GM12878 (cell line): ENCODE measurements at regions not wholly inside any gene's neighbourhood (a gene's known extent, or its start where the extent isn't known, plus 50 kb on each side); places are given as distances from the start of the nearest gene placed in this dataset.

Source experiments
- ATAC-seq: fragments of 200-7000 bp; cut with Tn5 transposase; 3 replicates; pipeline ENCODE4 v1.9.1; 2020; ENCODE audit warnings: mild to moderate bottlenecking, moderate library complexity
- BruUV-seq: library from RNA; stranded (reverse); fragments of 400-500 nt; replicated peaks from 2 replicates; lab custom pipeline; 2021; lab: Mats Ljungman, UMichigan
- CTCF ChIA-PET: fragments of 300-600 bp; sonication (Branson Sonifier 250); formaldehyde crosslinking; extraction: SDS; loops from one replicate; lab custom pipeline; 2021; ENCODE audit warnings: inconsistent platforms; lab: Yijun Ruan, JAX
- POLR2A ChIA-PET: fragments of 350-600 bp; formaldehyde crosslinking; extraction: SDS; loops from one replicate; lab custom pipeline; 2021; ENCODE audit warnings: inconsistent platforms; lab: Charles Lee
- RAD21 ChIA-PET: fragments of 300-600 bp; sonication (Branson Sonifier 250); formaldehyde crosslinking; loops from one replicate; lab custom pipeline; 2023; ENCODE audit warnings: antibody characterized with exemption; ENCODE audit not compliant: unreplicated experiment; lab: Charles Lee
- SMC1A ChIA-PET: fragments of 300-600 bp; sonication (Branson Sonifier 250); formaldehyde crosslinking; loops from one replicate; lab custom pipeline; 2023; ENCODE audit not compliant: unreplicated experiment, uncharacterized antibody; lab: Charles Lee
- DNase-seq: peaks from one replicate; pipeline ENCODE4 v3.0.0-alpha.2; 2011; ENCODE audit warnings: low read depth, low spot score
- FAIRE-seq: peaks from 3 replicates; lab custom pipeline; 2011; peaks lifted over from hg19 to GRCh38; lab: Jason Lieb, UNC
- H2AFZ ChIP-seq: 2 replicates; pipeline ENCODE4 v1.6.0; 2011; ENCODE audit warnings: low read depth, low read length, control low read depth; ENCODE audit not compliant: control insufficient read depth
- H3K27ac ChIP-seq: 2 replicates; pipeline ENCODE4 v1.5.1; 2011; ENCODE audit warnings: control low read depth; ENCODE audit not compliant: control insufficient read depth, insufficient read depth
- H3K27me3 ChIP-seq, 2 experiments: replicated peaks in 1 of 2; 2 replicates each; pipeline versions ENCODE4 v1.6.0 to v1.6.1; 2011; ENCODE audit warnings: low read length in 1 of 2; ENCODE audit not compliant: control insufficient read depth in 2 of 2, insufficient read depth in 2 of 2
- H3K36me3 ChIP-seq, 2 experiments: 2 replicates each; pipeline ENCODE4 v1.5.1; 2011; ENCODE audit warnings: low read length in 1 of 2; ENCODE audit not compliant: control insufficient read depth in 2 of 2, insufficient read depth in 2 of 2
- H3K4me1 ChIP-seq: 2 replicates; pipeline ENCODE4 v1.6.1; 2011; ENCODE audit warnings: mild to moderate bottlenecking, low read length, moderate library complexity, mixed read lengths; ENCODE audit not compliant: control insufficient read depth, insufficient read depth
- H3K4me2 ChIP-seq: 2 replicates; pipeline ENCODE4 v1.6.0; 2011; ENCODE audit warnings: control low read depth; ENCODE audit not compliant: control insufficient read depth, insufficient read depth
- H3K4me3 ChIP-seq: fragments of 200-600 bp; sonication (generic); 2 replicates; pipeline ENCODE4 v1.5.1; 2016
- H3K79me2 ChIP-seq: 2 replicates; pipeline ENCODE4 v1.6.0; 2011; ENCODE audit warnings: low read length; ENCODE audit not compliant: control insufficient read depth, insufficient read depth
- H3K9ac ChIP-seq: 2 replicates; pipeline ENCODE4 v1.8.0; 2011; ENCODE audit warnings: low read length, control low read depth, mixed read lengths; ENCODE audit not compliant: control insufficient read depth, insufficient read depth
- H3K9me3 ChIP-seq: replicated peaks from 3 replicates; pipeline ENCODE4 v1.5.1; 2011; ENCODE audit warnings: mild to moderate bottlenecking, low read length; ENCODE audit not compliant: control insufficient read depth, insufficient read depth
- H4K20me1 ChIP-seq: 2 replicates; pipeline ENCODE4 v1.6.0; 2011; ENCODE audit not compliant: control insufficient read depth, insufficient read depth
- CBFB ChIP-seq: IDR thresholded peaks from 2 replicates; pipeline ENCODE4 v1.6.1; 2016; ENCODE audit warnings: antibody characterized with exemption, low read depth
- CBX3 ChIP-seq: fragments of 200-600 bp; sonication (generic); IDR thresholded peaks from 2 replicates; pipeline ENCODE4 v1.6.1; 2016; ENCODE audit warnings: low read depth, borderline replicate concordance
- EGR1 ChIP-seq, 2 experiments: IDR thresholded peaks; 1 replicate in 1 of 2; 2 replicates in 1 of 2; pipeline ENCODE4 v1.6.1; 2011 to 2012; ENCODE audit warnings: low read depth in 2 of 2, low read length in 2 of 2, borderline replicate concordance in 1 of 2, mild to moderate bottlenecking in 1 of 2, moderate library complexity in 1 of 2
- EZH2 ChIP-seq: IDR thresholded peaks from 2 replicates; pipeline ENCODE4 v1.6.1; 2012; ENCODE audit warnings: low read depth, mild to moderate bottlenecking, control low read depth, inconsistent platforms, low read length, borderline replicate concordance; ENCODE audit not compliant: control insufficient read depth
- GATAD2B ChIP-seq: fragments of 450-650 bp; conservative IDR thresholded peaks from 2 replicates; pipeline ENCODE4 v1.6.1; 2017; ENCODE audit warnings: low read depth, mild to moderate bottlenecking, moderate library complexity
- HDGF ChIP-seq: fragments of 450-650 bp; IDR thresholded peaks from 2 replicates; pipeline ENCODE4 v1.6.1; 2016; ENCODE audit warnings: antibody characterized with exemption
- JUND ChIP-seq: IDR thresholded peaks from 2 replicates; pipeline ENCODE4 v1.6.1; 2012; ENCODE audit warnings: low read depth, mild to moderate bottlenecking, low read length, improper control_type of control experiment, moderate library complexity
- MEF2B ChIP-seq: fragments of 450-650 bp; IDR thresholded peaks from 2 replicates; pipeline ENCODE4 v1.6.1; 2018; ENCODE audit warnings: mild to moderate bottlenecking, moderate library complexity; ENCODE audit not compliant: partially characterized antibody, poor library complexity, severe bottlenecking
- POLR2AphosphoS5 ChIP-seq: IDR thresholded peaks from 2 replicates; pipeline ENCODE4 v1.6.1; 2011; ENCODE audit warnings: mild to moderate bottlenecking, low read length, inconsistent platforms
- RCOR1 ChIP-seq: conservative IDR thresholded peaks from 2 replicates; pipeline ENCODE4 v1.6.1; 2012; ENCODE audit warnings: low read depth, low read length, improper control_type of control experiment
- SMARCA5 ChIP-seq: fragments of 450-650 bp; IDR thresholded peaks from 2 replicates; pipeline ENCODE4 v1.6.1; 2017; ENCODE audit warnings: mild to moderate bottlenecking
- TARDBP ChIP-seq: IDR thresholded peaks from 2 replicates; pipeline ENCODE4 v1.6.1; 2016; ENCODE audit warnings: borderline replicate concordance
- TBL1XR1 ChIP-seq: IDR thresholded peaks from 2 replicates; pipeline ENCODE4 v1.6.1; 2012; ENCODE audit warnings: low read depth, low read length, improper control_type of control experiment
- ZBED1 ChIP-seq: IDR thresholded peaks from 2 replicates; pipeline ENCODE4 v1.6.1; 2016; ENCODE audit warnings: borderline replicate concordance
- ZNF207 ChIP-seq: fragments of 450-650 bp; IDR thresholded peaks from 2 replicates; pipeline ENCODE4 v1.6.1; 2014; ENCODE audit warnings: antibody characterized with exemption, mild to moderate bottlenecking, borderline replicate concordance
- WGBS: methylation state at CpG from one replicate; pipeline ENCODE4 v1.1.6; 2016; ENCODE audit warnings: low lambda C conversion rate; ENCODE audit not compliant: insufficient replicate concordance, insufficient coverage; ENCODE audit errors: missing lambda C conversion rate; 5-methylcytosine and 5-hydroxymethylcytosine counted together
- in situ Hi-C: fragments of 300-500 bp; cut with MboI; formaldehyde crosslinking; loops from 9 replicates; pipeline ENCODE4 v1.14.3; 2018; ENCODE audit warnings: mixed read lengths
- intact Hi-C: fragments of 100-400 bp; cut with micrococcal nuclease; formaldehyde crosslinking; loops from one replicate; pipeline ENCODE4 v1.14.2; 2022; ENCODE audit not compliant: unreplicated experiment
- TF ChIP-seq, protein P1 (sequence below): fragments of 450-650 bp; formaldehyde crosslinking; IDR thresholded peaks from 2 replicates; pipeline ENCODE4 v1.4.0; 2020; ENCODE audit warnings: mild to moderate bottlenecking, moderate library complexity
- TF ChIP-seq, protein P2 (sequence below): IDR thresholded peaks from 2 replicates; pipeline ENCODE4 v1.6.1; 2012; ENCODE audit warnings: low read depth, low read length, improper control_type of control experiment

DNA sequence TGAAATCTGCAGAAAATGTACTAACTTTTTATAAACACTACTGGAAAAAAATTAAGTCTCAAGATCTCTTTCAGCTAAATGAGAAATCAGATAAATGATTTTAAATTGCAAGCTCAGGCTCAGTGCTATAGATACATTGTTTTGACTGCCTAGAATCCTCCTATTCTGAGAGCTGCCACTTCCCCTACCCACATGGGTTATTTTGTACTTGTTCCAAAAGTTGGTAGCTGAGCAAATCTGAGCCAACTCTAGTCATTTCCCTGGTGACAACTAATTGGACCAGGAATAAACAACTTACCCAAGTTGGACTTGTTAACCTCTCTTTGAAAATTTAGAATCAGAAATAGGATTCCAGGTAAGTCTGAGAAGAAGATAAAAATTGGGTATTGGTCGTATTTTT is 202.1 kb downstream of the MBL2 start (continued):
- TF ChIP-seq TARDBP, result no peak
- no peak for TF ChIP-seq CBX3
- no peak for TF ChIP-seq HDGF
- TF ChIP-seq CBFB, result no peak
- no peak for TF ChIP-seq EGR1 (IDR thresholded peaks at IDR 0.05; ENCODE audit: borderline replicate concordance in 1 of 2, low read depth in 2 of 2, low read length in 2 of 2)
- TF ChIP-seq GATAD2B, result no peak
- no peak for TF ChIP-seq JUND
- no peak for TF ChIP-seq RCOR1

DNA sequence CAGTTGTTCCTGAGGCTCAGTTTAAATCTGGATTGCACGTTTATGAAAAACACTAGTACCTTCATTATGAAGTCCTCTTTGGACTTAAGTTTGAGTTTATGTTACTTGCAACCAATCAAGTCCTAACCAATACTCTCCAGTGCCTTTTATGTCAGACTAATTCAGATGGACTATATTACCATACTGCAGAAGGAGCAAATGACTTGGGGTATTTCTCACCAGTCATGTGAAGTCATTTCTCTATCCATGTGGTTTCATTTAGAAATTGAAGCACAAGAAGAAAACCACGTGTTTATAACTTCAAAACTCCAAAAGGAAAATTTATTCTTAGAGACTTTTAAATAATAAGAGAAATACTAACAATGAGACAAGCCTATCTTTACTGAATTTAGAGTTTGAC is 201.6 kb downstream of the MBL2 start:
- H3K4me2 ChIP-seq, result no peak overlapping the region
- H3K27ac ChIP-seq, result no peak overlapping the region
- intact Hi-C loops, result no loop called here
- H3K4me3 ChIP-seq, result no peak overlapping the region
- no peak overlapping the region for H3K9ac ChIP-seq
- TF ChIP-seq MEF2B (no peak), SMARCA5 (no peak), POLR2AphosphoS5 (no peak), EZH2 (no peak), ZBED1 (no peak), TBL1XR1 (no peak), ZNF207 (no peak), GATAD2B (no peak)
- TF ChIP-seq, protein P1, sequence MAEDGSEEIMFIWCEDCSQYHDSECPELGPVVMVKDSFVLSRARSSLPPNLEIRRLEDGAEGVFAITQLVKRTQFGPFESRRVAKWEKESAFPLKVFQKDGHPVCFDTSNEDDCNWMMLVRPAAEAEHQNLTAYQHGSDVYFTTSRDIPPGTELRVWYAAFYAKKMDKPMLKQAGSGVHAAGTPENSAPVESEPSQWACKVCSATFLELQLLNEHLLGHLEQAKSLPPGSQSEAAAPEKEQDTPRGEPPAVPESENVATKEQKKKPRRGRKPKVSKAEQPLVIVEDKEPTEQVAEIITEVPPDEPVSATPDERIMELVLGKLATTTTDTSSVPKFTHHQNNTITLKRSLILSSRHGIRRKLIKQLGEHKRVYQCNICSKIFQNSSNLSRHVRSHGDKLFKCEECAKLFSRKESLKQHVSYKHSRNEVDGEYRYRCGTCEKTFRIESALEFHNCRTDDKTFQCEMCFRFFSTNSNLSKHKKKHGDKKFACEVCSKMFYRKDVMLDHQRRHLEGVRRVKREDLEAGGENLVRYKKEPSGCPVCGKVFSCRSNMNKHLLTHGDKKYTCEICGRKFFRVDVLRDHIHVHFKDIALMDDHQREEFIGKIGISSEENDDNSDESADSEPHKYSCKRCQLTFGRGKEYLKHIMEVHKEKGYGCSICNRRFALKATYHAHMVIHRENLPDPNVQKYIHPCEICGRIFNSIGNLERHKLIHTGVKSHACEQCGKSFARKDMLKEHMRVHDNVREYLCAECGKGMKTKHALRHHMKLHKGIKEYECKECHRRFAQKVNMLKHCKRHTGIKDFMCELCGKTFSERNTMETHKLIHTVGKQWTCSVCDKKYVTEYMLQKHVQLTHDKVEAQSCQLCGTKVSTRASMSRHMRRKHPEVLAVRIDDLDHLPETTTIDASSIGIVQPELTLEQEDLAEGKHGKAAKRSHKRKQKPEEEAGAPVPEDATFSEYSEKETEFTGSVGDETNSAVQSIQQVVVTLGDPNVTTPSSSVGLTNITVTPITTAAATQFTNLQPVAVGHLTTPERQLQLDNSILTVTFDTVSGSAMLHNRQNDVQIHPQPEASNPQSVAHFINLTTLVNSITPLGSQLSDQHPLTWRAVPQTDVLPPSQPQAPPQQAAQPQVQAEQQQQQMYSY (CRISPR knock-in tag), result no peak
- TF ChIP-seq, protein P2, sequence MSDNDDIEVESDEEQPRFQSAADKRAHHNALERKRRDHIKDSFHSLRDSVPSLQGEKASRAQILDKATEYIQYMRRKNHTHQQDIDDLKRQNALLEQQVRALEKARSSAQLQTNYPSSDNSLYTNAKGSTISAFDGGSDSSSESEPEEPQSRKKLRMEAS, result no peak
- TF ChIP-seq, all 136 proteins: peak for 0
- Histone ChIP-seq H3K9me3 (no peaks in the 10 kb centered on the region), H3K36me3 (no peaks in the 10 kb centered on the region), H3K4me1 (no peaks in the 10 kb centered on the region), H2AFZ (no peak overlapping the region), H4K20me1 (no peaks in the 10 kb centered on the region), H3K27me3 (no peaks in the 10 kb centered on the region), H3K79me2 (no peaks in the 10 kb centered on the region)
- ChIA-PET RAD21 (no interaction called here), SMC1A (no interaction called here), POLR2A (no interaction called here), CTCF (no interaction called here)
- no peak for DNase-seq
- ATAC-seq, result no peak
- WGBS, result 0% methylated on average over 2 of the region's 2 CpGs
- no peak for FAIRE-seq
- in situ Hi-C loops, result no loop called here
- no TSS peak for BruUV-seq
